ENCODE measurements at regions not wholly inside any gene's neighbourhood (a gene's known extent, or its start where the extent isn't known, plus 50 kb on each side); places are given as distances from the start of the nearest gene placed in this dataset.

DNA sequence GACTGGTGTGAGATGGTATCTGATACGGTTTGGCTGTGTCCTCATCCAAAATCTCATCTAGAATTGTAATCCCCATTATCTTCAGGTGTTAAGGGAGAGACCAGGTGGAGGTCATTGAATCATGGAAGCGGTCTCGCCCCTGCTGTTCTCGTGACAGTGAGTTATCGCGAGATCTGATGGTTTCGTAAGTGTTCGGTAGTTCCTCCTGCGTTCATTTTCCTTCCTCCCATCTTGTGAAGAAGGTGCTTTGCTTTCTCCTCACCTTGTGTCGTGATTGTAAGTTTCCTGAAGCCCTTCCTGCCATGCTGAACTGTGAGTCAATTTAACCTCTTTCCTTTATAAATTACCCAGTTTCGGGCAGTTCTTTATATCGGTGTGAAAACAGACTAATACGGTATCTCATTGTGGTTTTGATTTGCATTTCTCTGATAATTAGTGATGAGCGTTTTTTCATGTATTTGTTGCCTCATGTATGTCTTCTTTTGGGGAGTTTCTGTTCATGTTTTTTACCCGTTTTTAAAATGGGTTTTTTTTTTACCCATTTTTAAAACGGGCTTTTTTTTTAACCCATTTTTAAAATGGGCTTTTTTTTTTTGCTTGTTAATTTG, 102.8 kb upstream of the SLC10A2 start:
- no peak overlapping the region for H3K4me3 ChIP-seq (ENCODE audit: low read depth in 1 of 2, low read length in 1 of 2)
- no peak for TF ChIP-seq CTCF (IDR thresholded peaks at IDR 0.05)
- H3K36me3 ChIP-seq: no peaks in the 10 kb centered on the region
- H3K9me3 ChIP-seq: no peaks in the 10 kb centered on the region
- H3K27ac ChIP-seq: no peak overlapping the region
- no peaks in the 10 kb centered on the region for H3K4me1 ChIP-seq (ENCODE audit: control insufficient read depth in 1 of 2, insufficient read depth in 1 of 2, low read depth in 1 of 2, low read length in 1 of 2)
- H3K27me3 ChIP-seq: no peaks in the 10 kb centered on the region

- no peaks in the 10 kb centered on the region for H3K27me3 ChIP-seq
- no peaks in the 10 kb centered on the region for H3K9me3 ChIP-seq
- H3K4me1 ChIP-seq (ENCODE audit: control insufficient read depth in 1 of 2, insufficient read depth in 1 of 2, low read depth in 1 of 2, low read length in 1 of 2): no peaks in the 10 kb centered on the region
- TF ChIP-seq CTCF (IDR thresholded peaks at IDR 0.05): no peak
- no peak overlapping the region for H3K4me3 ChIP-seq (ENCODE audit: low read depth in 1 of 2, low read length in 1 of 2)
- H3K27ac ChIP-seq: no peak overlapping the region
- no peaks in the 10 kb centered on the region for H3K36me3 ChIP-seq
Measured at GRCh38 chr13:103164251-103164650, 98.0 kb upstream of the SLC10A2 start.

- no peaks in the 10 kb centered on the region for H3K9me3 ChIP-seq
- H3K36me3 ChIP-seq: no peaks in the 10 kb centered on the region
- H3K27ac ChIP-seq: no peak overlapping the region
- no peaks in the 10 kb centered on the region for H3K4me1 ChIP-seq (ENCODE audit: control insufficient read depth in 1 of 2, insufficient read depth in 1 of 2, low read depth in 1 of 2, low read length in 1 of 2)
- no peaks in the 10 kb centered on the region for H3K27me3 ChIP-seq
- TF ChIP-seq CTCF (IDR thresholded peaks at IDR 0.05): no peak
- no peak overlapping the region for H3K4me3 ChIP-seq (ENCODE audit: low read depth in 1 of 2, low read length in 1 of 2)
Measured at GRCh38 chr13:103161476-103161875, 95.3 kb upstream of the SLC10A2 start.

DNA sequence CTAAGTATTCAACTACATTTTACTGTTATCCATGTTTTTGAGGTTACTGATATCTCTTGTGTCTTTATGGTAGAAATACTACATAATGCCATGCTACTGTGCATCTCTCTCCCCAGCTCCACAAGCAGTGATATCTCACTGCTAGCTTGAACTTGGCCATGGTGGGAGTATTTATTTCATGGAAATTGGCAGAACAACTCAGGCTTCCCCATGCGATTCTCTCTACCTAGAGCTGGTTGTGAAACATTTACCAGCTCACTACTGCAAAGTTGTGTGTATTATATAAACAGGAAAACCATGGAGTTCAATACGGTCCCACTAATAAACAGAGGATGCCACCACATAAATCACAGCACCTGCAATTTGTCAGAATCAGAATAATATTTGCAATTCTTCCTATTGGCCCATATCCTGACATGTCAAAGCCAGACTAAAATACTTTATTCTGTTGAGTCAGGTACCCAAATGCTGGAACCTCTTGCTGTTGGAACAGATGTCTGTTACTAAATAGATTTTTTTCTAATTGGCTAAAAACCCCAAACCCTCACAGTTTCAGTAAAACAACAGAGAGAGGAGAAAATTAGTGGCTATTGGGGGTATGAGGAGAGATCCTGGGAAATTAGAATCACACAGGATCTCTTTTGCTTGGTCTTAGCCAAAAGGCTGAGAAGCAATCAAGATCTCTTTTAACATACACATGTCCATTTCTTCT, 91.4 kb upstream of the SLC10A2 start:
- TF ChIP-seq CTCF (IDR thresholded peaks at IDR 0.05): no peak
- Histone ChIP-seq H3K4me3 (ENCODE audit: low read depth in 1 of 2, low read length in 1 of 2) (no peak overlapping the region), H3K27me3 (no peaks in the 10 kb centered on the region), H3K9me3 (no peaks in the 10 kb centered on the region), H3K36me3 (no peaks in the 10 kb centered on the region), H3K4me1 (ENCODE audit: control insufficient read depth in 1 of 2, insufficient read depth in 1 of 2, low read depth in 1 of 2, low read length in 1 of 2) (no peaks in the 10 kb centered on the region), H3K27ac (no peak overlapping the region)

GRCh38 chr13:103157016-103157415, 90.8 kb upstream of the SLC10A2 start:
- H3K9me3 ChIP-seq: no peaks in the 10 kb centered on the region
- H3K36me3 ChIP-seq: no peaks in the 10 kb centered on the region
- TF ChIP-seq CTCF (IDR thresholded peaks at IDR 0.05): no peak
- no peaks in the 10 kb centered on the region for H3K4me1 ChIP-seq (ENCODE audit: control insufficient read depth in 1 of 2, insufficient read depth in 1 of 2, low read depth in 1 of 2, low read length in 1 of 2)
- H3K4me3 ChIP-seq (ENCODE audit: low read depth in 1 of 2, low read length in 1 of 2): no peak overlapping the region
- no peak overlapping the region for H3K27ac ChIP-seq
- H3K27me3 ChIP-seq: no peaks in the 10 kb centered on the region

All from neutrophil (primary cell).